ENCODE measurements at regions not wholly inside any gene's neighbourhood (a gene's known extent, or its start where the extent isn't known, plus 50 kb on each side); places are given as distances from the start of the nearest gene placed in this dataset.

- TF ChIP-seq CTCF (IDR thresholded peaks at IDR 0.05): no peak
- no peak for TF ChIP-seq EZH2 (IDR thresholded peaks at IDR 0.05)
Measured at GRCh38 chr1:213658457-213658856, 329.3 kb upstream of the PROX1 start.

Data from neural progenitor cell (in vitro differentiated cells).